ENCODE measurements at regions not wholly inside any gene's neighbourhood (a gene's known extent, or its start where the extent isn't known, plus 50 kb on each side); places are given as distances from the start of the nearest gene placed in this dataset.

- Histone ChIP-seq H3K27ac (peak overlapping the region; percentile 66 to 73 (median 68)), H3K36me3 (no peaks in the 10 kb centered on the region), H3K4me3 (replicated peaks in 1 of 3) (no peak overlapping the region), H3K4me1 (peaks cover 3 to 9% of the 10 kb centered on the region in 2 donors), H3K9me3 (no peaks in the 10 kb centered on the region), H3K27me3 (no peaks in the 10 kb centered on the region)
- TF ChIP-seq CTCF (IDR thresholded peaks at IDR 0.05) (no peak), POLR2A (IDR thresholded peaks at IDR 0.05) (no peak)
- intact Hi-C loops (cut with DNase I): no loop called here
- DNase-seq: peak; percentile 23 to 38
- WGBS, 2 donors: 69 to 75% methylated on average over 3 of the region's 3 CpGs
Observed at GRCh38 chr13:80469853-80470381, 129.0 kb upstream of the SPRY2 start.

- Histone ChIP-seq H3K36me3 (no peaks in the 10 kb centered on the region), H3K27ac (peak overlapping the region; percentile 61 to 73 (median 68)), H3K9me3 (no peaks in the 10 kb centered on the region), H3K4me1 (peaks cover 9 to 14% of the 10 kb centered on the region in 2 donors), H3K4me3 (replicated peaks in 1 of 3) (no peak overlapping the region), H3K27me3 (no peaks in the 10 kb centered on the region)
- 81 to 89% methylated on average over 6 of the region's 6 CpGs for WGBS, 2 donors
- intact Hi-C loops (cut with DNase I): no loop called here
- TF ChIP-seq CTCF (IDR thresholded peaks at IDR 0.05) (no peak), POLR2A (IDR thresholded peaks at IDR 0.05) (no peak)
- no peak for DNase-seq
Observed at GRCh38 chr13:80469105-80469852, 128.4 kb upstream of the SPRY2 start.

- H3K4me3 ChIP-seq (replicated peaks in 1 of 3): no peak overlapping the region
- peaks cover 19 to 23% of the 10 kb centered on the region in 2 donors for H3K4me1 ChIP-seq
- no peaks in the 10 kb centered on the region for H3K9me3 ChIP-seq
- intact Hi-C loops (cut with DNase I): no loop called here
- peak; percentile 63 to 67 for DNase-seq
- no peak for TF ChIP-seq POLR2A (IDR thresholded peaks at IDR 0.05)
- H3K27ac ChIP-seq: no peak overlapping the region
- 22 to 34% methylated on average over 2 of the region's 2 CpGs for WGBS, 2 donors
- no peaks in the 10 kb centered on the region for H3K36me3 ChIP-seq
- no peaks in the 10 kb centered on the region for H3K27me3 ChIP-seq
Observed at GRCh38 chr13:80465321-80465720, 124.4 kb upstream of the SPRY2 start.

- Histone ChIP-seq H3K9me3 (no peaks in the 10 kb centered on the region), H3K4me3 (replicated peaks in 1 of 3) (no peak overlapping the region), H3K36me3 (no peaks in the 10 kb centered on the region), H3K4me1 (peaks cover 18 to 19% of the 10 kb centered on the region in 2 donors), H3K27ac (no peak overlapping the region), H3K27me3 (no peaks in the 10 kb centered on the region)
- TF ChIP-seq CTCF (IDR thresholded peaks at IDR 0.05): no peak
- no peak for TF ChIP-seq POLR2A (IDR thresholded peaks at IDR 0.05)
- DNase-seq: peak; percentile 23 to 30
- intact Hi-C loops (cut with DNase I): no loop called here
- 57 to 61% methylated on average over 3 of the region's 3 CpGs for WGBS, 2 donors
Observed at GRCh38 chr13:80463673-80464352, 122.9 kb upstream of the SPRY2 start.

GRCh38 chr13:80462567-80462966, 121.6 kb upstream of the SPRY2 start:
- H3K9me3 ChIP-seq: no peaks in the 10 kb centered on the region
- H3K36me3 ChIP-seq: no peaks in the 10 kb centered on the region
- no peak for DNase-seq
- no peaks in the 10 kb centered on the region for H3K27me3 ChIP-seq
- peaks cover 17 to 19% of the 10 kb centered on the region in 2 donors for H3K4me1 ChIP-seq
- no peak for TF ChIP-seq CTCF (IDR thresholded peaks at IDR 0.05)
- TF ChIP-seq POLR2A (IDR thresholded peaks at IDR 0.05): no peak
- H3K27ac ChIP-seq: no peak overlapping the region
- H3K4me3 ChIP-seq (replicated peaks in 1 of 3): no peak overlapping the region
- intact Hi-C loops (cut with DNase I): no loop called here
